Lower lobe of right lung (tissue), 2 donors: ENCODE measurements at regions not wholly inside any gene's neighbourhood (a gene's known extent, or its start where the extent isn't known, plus 50 kb on each side); places are given as distances from the start of the nearest gene placed in this dataset.
"Not testable (repeated sequence)": the region's sequence is repeated elsewhere in the genome, so short reads cannot be mapped to it uniquely, and the experiment has no call there.

Experiments used
- ATAC-seq, 2 donors: fragments of 200-7000 bp; cut with Tn5 transposase; one replicate each; pipeline ENCODE4 v1.9.1; 2020 to 2022; ENCODE audit warnings: mild to moderate bottlenecking in 2 of 2, moderate library complexity in 2 of 2
- DNase-seq: peaks from one replicate; pipeline ENCODE4 v3.0.0-alpha.2; 2020
- H3K27ac ChIP-seq: fragments of 200-600 bp; one replicate; pipeline ENCODE4 v1.8.0; 2022
- H3K27me3 ChIP-seq: fragments of 200-600 bp; one replicate; pipeline ENCODE4 v1.8.0; 2022; ENCODE audit warnings: low read depth
- H3K36me3 ChIP-seq: fragments of 200-600 bp; one replicate; pipeline ENCODE4 v1.8.0; 2022; ENCODE audit warnings: mild to moderate bottlenecking
- H3K4me1 ChIP-seq: fragments of 200-600 bp; one replicate; pipeline ENCODE4 v1.8.0; 2022
- H3K4me3 ChIP-seq: fragments of 200-600 bp; one replicate; pipeline ENCODE4 v1.8.0; 2022; ENCODE audit warnings: mild to moderate bottlenecking
- H3K9me3 ChIP-seq: fragments of 200-600 bp; one replicate; pipeline ENCODE4 v1.8.0; 2022
- CTCF ChIP-seq: fragments of 200-600 bp; IDR thresholded peaks from one replicate; pipeline ENCODE4 v1.8.0; 2022; ENCODE audit warnings: antibody characterized with exemption, mild to moderate bottlenecking
- intact Hi-C: fragments of 100-400 bp; cut with DNase I; formaldehyde crosslinking; loops from one replicate; pipeline ENCODE4 v1.11.0; 2022
- donor health status: DM: no; HTN: yes; CAD: no; lungs with severe emphysema.

- Histone ChIP-seq H3K4me1 (no peaks in the 10 kb centered on the region), H3K9me3 (no peaks in the 10 kb centered on the region), H3K27me3 (no peaks in the 10 kb centered on the region), H3K4me3 (peak overlapping the region; percentile 23), H3K36me3 (no peaks in the 10 kb centered on the region), H3K27ac (peak overlapping the region; percentile 58)
- intact Hi-C loops = no loop called here
- ATAC-seq = peak; percentile 59 to 74
- peak; percentile 53 for DNase-seq
- TF ChIP-seq CTCF = no peak
These were observed 59.7 kb downstream of the RNF112 start for GRCh38 chr17:19470530-19471261.

- H3K36me3 ChIP-seq, ATAC-seq, DNase-seq, H3K9me3 ChIP-seq, H3K4me1 ChIP-seq, H3K27ac ChIP-seq, H3K27me3 ChIP-seq, H3K4me3 ChIP-seq, intact Hi-C loops: not testable (repeated sequence)
These were observed 59.2 kb upstream of the SLC47A1 start for GRCh38 chr17:19474405-19474804.

DNA sequence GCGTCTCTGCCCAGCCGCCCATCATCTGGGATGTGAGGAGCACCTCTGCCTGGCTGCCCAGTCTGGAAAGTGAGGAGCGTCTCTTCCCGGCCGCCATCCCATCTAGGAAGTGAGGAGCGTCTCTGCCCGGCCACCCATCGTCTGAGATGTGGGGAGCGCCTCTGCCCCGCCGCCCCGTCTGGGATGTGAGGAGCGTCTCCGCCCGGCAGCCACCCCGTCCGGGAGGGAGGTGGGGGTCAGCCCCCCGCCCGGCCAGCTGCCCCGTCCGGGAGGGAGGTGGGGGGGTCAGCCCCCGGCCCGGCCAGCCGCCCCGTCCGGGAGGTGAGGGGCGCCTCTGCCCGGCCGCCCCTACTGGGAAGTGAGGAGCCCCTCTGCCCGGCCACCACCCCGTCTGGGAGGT lies 57.9 kb upstream of the SLC47A1 start:
- H3K4me1 ChIP-seq, H3K9me3 ChIP-seq, DNase-seq, H3K4me3 ChIP-seq, intact Hi-C loops, H3K27me3 ChIP-seq, H3K36me3 ChIP-seq, H3K27ac ChIP-seq, ATAC-seq: not testable (repeated sequence)

DNA sequence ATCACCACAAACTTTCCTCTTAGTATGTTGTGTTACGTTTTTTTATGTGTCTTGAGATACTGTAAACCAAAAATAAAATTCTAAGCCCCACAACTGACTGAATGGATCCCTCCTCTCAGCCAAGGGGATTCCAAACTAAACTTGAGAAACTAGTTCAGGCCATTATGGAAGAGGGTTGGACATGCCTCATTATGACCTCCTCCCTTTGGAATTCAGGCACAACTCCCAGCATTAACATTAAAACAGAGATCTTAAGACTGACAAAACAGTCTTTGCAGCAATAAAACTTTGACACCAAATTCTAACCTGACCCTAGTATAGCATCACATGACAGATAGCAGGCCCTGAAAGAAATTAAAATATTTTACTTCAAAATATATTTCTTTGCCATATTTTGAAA lies 51.1 kb upstream of the SLC47A1 start:
- H3K27ac ChIP-seq = no peak overlapping the region
- intact Hi-C loops = no loop called here
- no peaks in the 10 kb centered on the region for H3K27me3 ChIP-seq
- DNase-seq (no peak), ATAC-seq (peak in 1 of 2 donors; percentile 58)
- H3K36me3 ChIP-seq = no peaks in the 10 kb centered on the region
- H3K4me3 ChIP-seq = no peak overlapping the region
- H3K9me3 ChIP-seq = no peaks in the 10 kb centered on the region
- no peak for TF ChIP-seq CTCF
- no peaks in the 10 kb centered on the region for H3K4me1 ChIP-seq
